Peyer's patch (tissue), 4 donors: ENCODE measurements at regions not wholly inside any gene's neighbourhood (a gene's known extent, or its start where the extent isn't known, plus 50 kb on each side); places are given as distances from the start of the nearest gene placed in this dataset.

Experiments
- DNase-seq, 3 donors: peaks; one replicate each; pipeline ENCODE4 v3.0.0-alpha.2; 2017 to 2019
- H3K27ac ChIP-seq, 4 donors: fragments of 200-600 bp; sonication (generic); one replicate each; pipeline ENCODE4 v1.5.1; 2016 to 2019
- H3K27me3 ChIP-seq, 2 donors: fragments of 200-600 bp; sonication (generic); one replicate each; pipeline ENCODE4 v1.5.1; 2019
- H3K36me3 ChIP-seq, 3 donors: fragments of 200-600 bp; sonication (generic); one replicate each; pipeline ENCODE4 v1.5.1; 2016 to 2019
- H3K4me1 ChIP-seq, 4 donors: fragments of 200-600 bp; sonication (generic); one replicate each; pipeline ENCODE4 v1.5.1; 2016 to 2019
- H3K4me3 ChIP-seq, 4 donors: fragments of 200-600 bp; sonication (generic); 1 replicate in 3 of 4; 2 replicates in 1 of 4; pipeline ENCODE4 v1.5.1; 2016 to 2019; ENCODE audit warnings: mild to moderate bottlenecking in 1 of 4
- H3K9me3 ChIP-seq, 4 donors: fragments of 200-600 bp; sonication (generic); one replicate each; pipeline ENCODE4 v1.5.1; 2016 to 2019; ENCODE audit warnings: mild to moderate bottlenecking in 1 of 4
- POLR2A ChIP-seq, 2 donors: fragments of 450-650 bp; IDR thresholded peaks; one replicate each; pipeline ENCODE4 v1.5.1; 2017; ENCODE audit warnings: antibody characterized with exemption in 2 of 2, mild to moderate bottlenecking in 2 of 2, moderate library complexity in 2 of 2
- TF ChIP-seq, protein P1 (sequence below), 6 experiments: fragments of 450-650 bp in 4 of 6; fragments of 200-600 bp in 2 of 6; sonication (generic) in 1 of 6; IDR thresholded peaks; one replicate each; pipeline ENCODE4 v1.5.1; 2017 to 2019; ENCODE audit warnings: antibody characterized with exemption in 6 of 6, mild to moderate bottlenecking in 3 of 6, moderate library complexity in 1 of 6

GRCh38 chr2:216774180-216774579 lies 78.8 kb upstream of the IGFBP5 start:
- H3K36me3 ChIP-seq = no peaks in the 10 kb centered on the region
- TF ChIP-seq, protein P1, sequence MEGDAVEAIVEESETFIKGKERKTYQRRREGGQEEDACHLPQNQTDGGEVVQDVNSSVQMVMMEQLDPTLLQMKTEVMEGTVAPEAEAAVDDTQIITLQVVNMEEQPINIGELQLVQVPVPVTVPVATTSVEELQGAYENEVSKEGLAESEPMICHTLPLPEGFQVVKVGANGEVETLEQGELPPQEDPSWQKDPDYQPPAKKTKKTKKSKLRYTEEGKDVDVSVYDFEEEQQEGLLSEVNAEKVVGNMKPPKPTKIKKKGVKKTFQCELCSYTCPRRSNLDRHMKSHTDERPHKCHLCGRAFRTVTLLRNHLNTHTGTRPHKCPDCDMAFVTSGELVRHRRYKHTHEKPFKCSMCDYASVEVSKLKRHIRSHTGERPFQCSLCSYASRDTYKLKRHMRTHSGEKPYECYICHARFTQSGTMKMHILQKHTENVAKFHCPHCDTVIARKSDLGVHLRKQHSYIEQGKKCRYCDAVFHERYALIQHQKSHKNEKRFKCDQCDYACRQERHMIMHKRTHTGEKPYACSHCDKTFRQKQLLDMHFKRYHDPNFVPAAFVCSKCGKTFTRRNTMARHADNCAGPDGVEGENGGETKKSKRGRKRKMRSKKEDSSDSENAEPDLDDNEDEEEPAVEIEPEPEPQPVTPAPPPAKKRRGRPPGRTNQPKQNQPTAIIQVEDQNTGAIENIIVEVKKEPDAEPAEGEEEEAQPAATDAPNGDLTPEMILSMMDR (IDR thresholded peaks at IDR 0.05) = no peak
- TF ChIP-seq POLR2A (IDR thresholded peaks at IDR 0.05) = no peak
- H3K27ac ChIP-seq = peak overlapping the region in 1 of 4 donors; percentile 61
- H3K4me3 ChIP-seq = no peak overlapping the region
- H3K27me3 ChIP-seq = no peaks in the 10 kb centered on the region
- peaks cover 0 to 6% (median 0%) of the 10 kb centered on the region in 4 donors for H3K4me1 ChIP-seq
- no peaks in the 10 kb centered on the region for H3K9me3 ChIP-seq
- no peak for DNase-seq

GRCh38 chr2:216773072-216773471 lies 77.7 kb upstream of the IGFBP5 start:
- no peaks in the 10 kb centered on the region for H3K9me3 ChIP-seq
- no peak overlapping the region for H3K4me3 ChIP-seq
- TF ChIP-seq, protein P1 (IDR thresholded peaks at IDR 0.05) = no peak
- no peak for TF ChIP-seq POLR2A (IDR thresholded peaks at IDR 0.05)

DNA sequence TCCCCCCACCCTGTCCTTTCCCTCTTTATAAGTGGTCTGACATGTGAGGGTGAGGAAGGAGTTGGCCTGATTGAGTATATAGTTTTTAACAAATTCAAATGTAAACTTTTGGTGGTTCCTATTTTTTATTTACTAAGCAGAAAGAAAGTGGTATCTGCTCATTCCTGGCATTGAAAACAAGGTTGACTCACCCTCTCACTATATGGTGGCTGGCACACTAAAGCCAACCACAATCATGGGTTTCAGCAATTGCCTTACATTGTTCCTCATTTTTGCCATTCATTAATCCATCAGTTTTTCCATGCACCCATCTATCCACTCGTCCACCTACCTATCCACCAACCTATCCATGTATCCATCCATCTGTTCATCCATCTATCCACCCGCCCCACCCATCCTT lies 75.4 kb upstream of the IGFBP5 start:
- DNase-seq = no peak
- Histone ChIP-seq H3K4me1 (peaks cover 0 to 6% (median 0%) of the 10 kb centered on the region in 4 donors), H3K9me3 (no peaks in the 10 kb centered on the region), H3K27ac (no peak overlapping the region), H3K4me3 (no peak overlapping the region), H3K27me3 (no peaks in the 10 kb centered on the region), H3K36me3 (no peaks in the 10 kb centered on the region)
- TF ChIP-seq, protein P1 (IDR thresholded peaks at IDR 0.05) = no peak
- no peak for TF ChIP-seq POLR2A (IDR thresholded peaks at IDR 0.05)

More at GRCh38 chr2:216773072-216773471, 77.7 kb upstream of the IGFBP5 start:
- H3K36me3 ChIP-seq = no peaks in the 10 kb centered on the region
- peaks cover 0 to 6% (median 0%) of the 10 kb centered on the region in 4 donors for H3K4me1 ChIP-seq
- no peak for DNase-seq
- no peaks in the 10 kb centered on the region for H3K27me3 ChIP-seq
- no peak overlapping the region for H3K27ac ChIP-seq

DNA sequence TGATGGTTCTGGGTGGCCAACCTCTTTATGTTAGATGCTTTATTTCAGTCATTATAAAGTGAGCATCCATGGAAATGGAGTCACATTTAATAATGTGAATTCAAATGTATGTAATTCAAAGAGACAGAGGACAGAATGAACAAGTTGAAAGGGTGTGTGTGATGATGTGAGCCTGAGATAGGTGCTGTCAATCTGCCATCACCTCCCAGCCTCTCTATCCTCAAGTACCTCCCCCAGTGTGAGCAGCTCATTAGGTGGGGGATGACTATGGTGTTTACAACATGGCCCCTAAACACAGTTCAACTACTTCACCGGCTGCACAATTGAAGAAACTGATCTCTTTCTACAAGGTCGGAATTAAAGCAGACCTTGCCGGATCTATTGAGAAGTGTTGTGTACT lies 74.7 kb upstream of the IGFBP5 start:
- H3K27ac ChIP-seq = no peak overlapping the region
- no peak overlapping the region for H3K4me3 ChIP-seq
- DNase-seq = no peak
- H3K4me1 ChIP-seq = peaks cover 0 to 6% (median 0%) of the 10 kb centered on the region in 4 donors
- H3K9me3 ChIP-seq = no peaks in the 10 kb centered on the region
- no peak for TF ChIP-seq POLR2A (IDR thresholded peaks at IDR 0.05)
- TF ChIP-seq, protein P1 (IDR thresholded peaks at IDR 0.05) = no peak
- H3K27me3 ChIP-seq = no peaks in the 10 kb centered on the region
- H3K36me3 ChIP-seq = no peaks in the 10 kb centered on the region

DNA sequence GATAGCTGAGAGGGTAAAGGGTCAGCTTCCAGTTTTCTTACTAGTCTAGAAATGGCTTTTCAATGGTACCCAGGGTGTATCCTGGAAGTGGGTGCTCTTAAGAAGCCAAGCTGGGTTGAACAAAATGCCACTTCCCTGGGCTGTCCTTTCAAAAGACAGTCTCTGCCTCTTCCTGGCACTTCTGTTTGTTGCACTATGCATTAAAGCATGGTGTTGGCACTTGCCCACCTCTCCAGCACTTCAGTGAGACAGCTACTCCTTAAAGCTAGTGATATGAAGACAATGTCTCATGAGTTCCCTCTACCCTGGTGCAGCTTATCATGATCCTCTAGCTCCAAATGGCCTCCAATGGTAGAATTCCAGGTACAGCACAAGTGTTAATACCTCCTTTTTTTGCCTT lies 74.3 kb upstream of the IGFBP5 start:
- DNase-seq = no peak
- no peak overlapping the region for H3K4me3 ChIP-seq

More for the DNA sequence above, 74.3 kb upstream of the IGFBP5 start:
- H3K4me1 ChIP-seq = peaks cover 0 to 2% (median 0%) of the 10 kb centered on the region in 4 donors
- no peaks in the 10 kb centered on the region for H3K36me3 ChIP-seq
- no peaks in the 10 kb centered on the region for H3K27me3 ChIP-seq
- no peak overlapping the region for H3K27ac ChIP-seq
- no peaks in the 10 kb centered on the region for H3K9me3 ChIP-seq
- TF ChIP-seq, protein P1 (IDR thresholded peaks at IDR 0.05) = no peak
